ENCODE measurements at regions not wholly inside any gene's neighbourhood (a gene's known extent, or its start where the extent isn't known, plus 50 kb on each side); places are given as distances from the start of the nearest gene placed in this dataset.

DNA sequence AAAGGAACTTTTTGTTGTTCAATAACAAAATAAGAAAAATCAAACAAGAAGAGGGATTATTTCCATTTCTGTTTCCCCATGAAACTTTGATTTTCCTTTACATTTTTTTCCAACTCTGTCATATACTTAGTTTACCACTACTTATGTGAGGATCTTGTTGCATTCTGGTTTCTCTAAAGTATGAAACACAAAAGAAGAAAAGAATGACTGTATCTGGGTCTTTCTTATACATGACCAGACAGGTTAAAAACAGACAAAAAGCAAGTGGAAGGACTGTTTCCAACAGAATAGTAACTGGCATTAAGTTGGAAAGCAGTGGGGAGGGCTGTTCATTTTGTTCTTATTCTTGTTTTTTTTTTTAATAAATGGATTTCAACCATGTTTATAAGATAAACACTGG, 1207.8 kb upstream of the FAM98A start:
- no peak for TF ChIP-seq EZH2 (IDR thresholded peaks at IDR 0.05; ENCODE audit: borderline replicate concordance, low read depth, low read length, poor library complexity, severe bottlenecking)
- TF ChIP-seq, protein P1, sequence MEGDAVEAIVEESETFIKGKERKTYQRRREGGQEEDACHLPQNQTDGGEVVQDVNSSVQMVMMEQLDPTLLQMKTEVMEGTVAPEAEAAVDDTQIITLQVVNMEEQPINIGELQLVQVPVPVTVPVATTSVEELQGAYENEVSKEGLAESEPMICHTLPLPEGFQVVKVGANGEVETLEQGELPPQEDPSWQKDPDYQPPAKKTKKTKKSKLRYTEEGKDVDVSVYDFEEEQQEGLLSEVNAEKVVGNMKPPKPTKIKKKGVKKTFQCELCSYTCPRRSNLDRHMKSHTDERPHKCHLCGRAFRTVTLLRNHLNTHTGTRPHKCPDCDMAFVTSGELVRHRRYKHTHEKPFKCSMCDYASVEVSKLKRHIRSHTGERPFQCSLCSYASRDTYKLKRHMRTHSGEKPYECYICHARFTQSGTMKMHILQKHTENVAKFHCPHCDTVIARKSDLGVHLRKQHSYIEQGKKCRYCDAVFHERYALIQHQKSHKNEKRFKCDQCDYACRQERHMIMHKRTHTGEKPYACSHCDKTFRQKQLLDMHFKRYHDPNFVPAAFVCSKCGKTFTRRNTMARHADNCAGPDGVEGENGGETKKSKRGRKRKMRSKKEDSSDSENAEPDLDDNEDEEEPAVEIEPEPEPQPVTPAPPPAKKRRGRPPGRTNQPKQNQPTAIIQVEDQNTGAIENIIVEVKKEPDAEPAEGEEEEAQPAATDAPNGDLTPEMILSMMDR (conservative IDR thresholded peaks at IDR 0.05; ENCODE audit: low read depth, low read length), result no peak
